EH (cell line): ENCODE measurements at regions not wholly inside any gene's neighbourhood (a gene's known extent, or its start where the extent isn't known, plus 50 kb on each side); places are given as distances from the start of the nearest gene placed in this dataset.

ENCODE experiments used
- DNase-seq: peaks from one replicate; pipeline ENCODE4 v3.0.0-alpha.2; 2015; ENCODE audit warnings: low read depth

DNA sequence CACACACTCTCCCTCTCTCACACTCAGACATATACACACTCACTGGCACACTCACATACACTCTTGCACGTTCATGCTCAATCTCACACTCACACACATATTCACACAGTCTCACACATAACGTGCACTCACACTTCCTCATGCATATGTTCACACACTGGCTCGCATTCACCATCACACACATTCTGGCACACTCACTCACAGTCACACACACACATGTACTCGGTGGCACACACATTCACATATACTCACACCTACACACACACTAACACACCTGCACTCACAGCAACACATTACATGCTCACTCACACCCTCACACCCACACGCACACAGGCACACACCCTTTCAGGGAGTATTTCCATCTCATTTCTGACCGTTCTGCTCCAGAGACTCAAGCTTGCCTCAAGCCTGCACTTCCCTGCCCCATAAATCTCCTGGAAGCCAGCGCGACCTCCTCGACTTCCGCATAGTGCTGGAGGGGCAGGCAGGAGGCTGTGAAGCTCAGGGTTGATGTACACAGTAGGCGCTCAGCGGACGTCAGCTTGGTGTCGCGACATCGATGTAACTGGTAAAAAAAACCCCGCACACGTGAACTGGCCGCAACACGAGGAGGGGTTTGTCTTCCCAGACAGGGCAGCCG lies 66.7 kb upstream of the FOXF1 start:
- no peak for DNase-seq

DNA sequence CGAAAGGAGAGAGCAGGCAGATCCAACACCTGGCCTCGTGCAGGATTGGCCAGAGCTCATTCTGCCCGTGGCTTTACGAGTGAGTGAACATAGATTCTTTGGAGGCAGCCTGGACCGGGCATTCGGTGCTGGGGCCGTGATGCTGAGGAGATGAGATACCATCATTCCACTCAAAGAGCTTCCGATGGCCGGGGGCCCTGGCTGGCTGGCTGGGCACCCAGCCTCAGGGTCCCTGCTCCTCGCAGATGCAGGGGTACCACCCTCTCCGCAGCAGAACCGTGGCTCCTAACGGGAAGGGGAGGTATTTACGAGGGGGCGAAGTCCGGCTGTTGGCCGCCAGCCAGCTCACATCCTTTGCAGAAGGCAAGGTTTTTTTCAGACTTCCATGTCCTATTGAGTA lies 66.1 kb upstream of the FOXF1 start:
- DNase-seq: peak; percentile 25

DNA sequence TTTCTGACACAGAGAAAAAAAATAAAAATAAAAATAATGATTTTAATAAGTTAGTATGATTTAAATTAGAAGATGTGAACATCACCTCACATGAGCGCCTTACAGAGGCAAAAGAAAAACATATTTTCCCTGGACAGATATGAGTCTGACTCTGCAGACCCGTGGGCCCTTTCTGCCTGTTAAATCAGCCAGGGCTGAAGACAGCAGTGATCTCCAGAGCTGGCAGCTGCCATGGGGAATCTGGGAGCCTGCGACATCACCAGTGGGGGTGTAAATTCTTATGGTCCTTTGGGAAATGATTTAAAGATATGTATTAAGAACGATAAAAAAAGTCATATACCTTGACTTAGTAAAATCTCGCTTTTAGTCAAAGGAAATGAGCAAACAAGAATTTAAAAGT lies 65.7 kb upstream of the FOXF1 start:
- DNase-seq: no peak

DNA sequence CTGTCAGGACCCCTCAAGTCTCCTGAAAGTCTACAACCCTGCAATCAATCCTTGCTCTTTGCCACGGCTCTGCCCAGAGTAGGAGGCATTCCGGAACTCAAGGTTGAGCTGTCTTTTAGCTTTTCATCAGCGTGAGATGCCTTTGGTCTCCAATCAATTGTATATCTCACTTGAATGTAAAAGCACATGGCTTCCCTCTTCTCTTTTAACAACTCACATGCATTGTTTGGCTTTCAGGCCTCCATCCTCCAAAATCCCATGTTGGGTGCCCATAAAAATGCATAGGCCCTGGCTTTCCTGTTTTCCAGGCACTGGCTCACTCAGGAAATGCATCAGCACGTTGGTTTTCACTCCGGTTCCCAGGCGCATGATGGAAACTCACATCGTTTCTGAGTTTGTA lies 64.0 kb upstream of the FOXF1 start:
- DNase-seq: no peak

DNA sequence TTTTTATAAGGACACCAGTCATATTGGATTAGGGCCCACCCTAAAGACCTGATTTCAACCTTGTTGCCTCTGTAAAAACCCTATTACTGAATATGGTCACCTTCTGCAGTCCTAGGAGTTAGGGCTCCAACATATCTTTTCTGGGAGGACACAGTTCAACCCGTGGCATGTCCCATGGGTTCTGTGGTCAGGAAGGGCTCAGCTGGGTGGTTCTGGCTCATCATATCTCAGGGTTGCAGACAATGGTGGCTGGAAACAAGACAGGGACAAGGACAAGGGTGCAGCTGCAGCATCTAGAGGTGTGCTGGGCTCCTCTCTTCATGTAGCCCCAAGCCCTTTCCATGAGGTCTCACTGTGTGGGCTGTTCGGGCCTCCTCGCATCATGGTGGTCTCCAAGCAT lies 63.1 kb upstream of the FOXF1 start:
- no peak for DNase-seq

DNA sequence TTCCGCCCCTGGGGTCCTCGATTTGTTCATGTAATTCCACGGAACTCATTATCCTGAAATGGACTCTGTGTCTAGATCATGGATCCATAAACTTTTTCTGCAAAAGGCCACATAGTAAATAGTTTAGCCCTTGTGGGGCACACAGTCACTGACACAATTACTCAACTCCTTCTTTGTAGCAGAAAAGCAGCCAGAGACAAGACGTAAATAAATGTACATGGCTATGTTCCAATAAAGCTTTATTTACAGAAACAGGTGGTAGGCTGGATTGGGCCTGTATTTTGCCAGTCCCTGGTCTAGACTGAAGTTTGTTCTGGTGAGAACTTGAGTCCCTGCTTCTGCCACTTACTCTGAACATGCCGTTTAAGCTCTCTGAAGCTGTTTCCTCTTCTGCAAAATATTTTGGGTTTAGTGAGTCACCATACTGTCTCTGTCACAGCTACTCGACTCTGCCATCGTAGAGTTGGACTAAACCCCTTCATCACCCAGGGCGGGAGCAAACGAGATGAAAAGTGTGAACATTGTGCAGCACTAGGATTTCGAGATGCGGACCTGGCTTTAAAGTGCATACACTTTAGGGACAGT lies 61.9 kb upstream of the FOXF1 start:
- peak; percentile 48 for DNase-seq

DNA sequence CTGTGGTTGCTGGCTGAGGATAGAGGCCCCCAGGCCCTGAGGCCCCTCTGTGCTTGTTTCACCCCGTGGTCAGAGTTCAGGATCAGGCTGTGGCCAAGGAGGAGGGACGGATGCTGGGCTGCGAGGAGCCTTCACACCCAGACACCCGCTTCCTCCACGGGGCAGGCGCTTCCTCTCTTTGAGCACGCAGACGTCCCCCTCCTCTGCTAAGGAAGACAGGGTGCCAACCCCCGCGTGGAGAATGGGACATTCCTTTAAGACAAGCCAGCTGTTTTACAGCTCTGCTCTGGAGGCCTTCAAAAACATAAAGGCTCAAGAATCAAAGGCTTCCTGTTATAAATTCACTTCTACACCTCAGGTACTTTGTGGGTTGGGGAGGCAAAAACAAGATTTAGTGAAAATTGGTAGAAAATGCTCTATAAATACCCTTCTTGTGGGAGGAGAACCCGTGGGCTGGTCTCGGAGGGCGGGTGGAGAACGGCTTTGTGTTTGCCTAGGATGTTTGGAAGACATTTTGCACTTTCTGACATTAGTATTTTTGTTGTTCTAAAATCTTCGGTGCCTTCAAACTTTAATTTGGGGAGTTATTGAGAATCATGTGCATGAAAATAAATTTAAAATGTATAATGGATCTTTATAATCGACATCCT lies 60.8 kb upstream of the FOXF1 start:
- no peak for DNase-seq

DNA sequence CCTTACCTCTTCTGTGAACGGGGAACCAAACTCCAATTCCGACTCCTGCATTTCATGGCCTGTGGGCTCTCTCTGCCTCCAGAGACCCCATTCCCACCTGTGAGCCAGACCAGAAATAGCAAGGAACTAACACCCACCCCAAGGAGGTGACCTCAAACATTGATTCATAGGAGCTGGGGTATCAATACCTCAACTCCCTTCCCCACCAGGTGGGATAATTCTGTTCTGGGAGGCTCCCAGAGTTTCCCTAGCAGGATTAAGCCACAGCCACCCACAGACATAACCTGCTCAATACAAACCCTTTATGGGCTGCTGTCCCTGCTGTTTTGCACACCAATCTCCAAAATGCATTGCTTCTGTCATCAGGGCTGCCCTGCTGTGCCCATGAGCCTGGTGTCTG lies 59.6 kb upstream of the FOXF1 start:
- no peak for DNase-seq

DNA sequence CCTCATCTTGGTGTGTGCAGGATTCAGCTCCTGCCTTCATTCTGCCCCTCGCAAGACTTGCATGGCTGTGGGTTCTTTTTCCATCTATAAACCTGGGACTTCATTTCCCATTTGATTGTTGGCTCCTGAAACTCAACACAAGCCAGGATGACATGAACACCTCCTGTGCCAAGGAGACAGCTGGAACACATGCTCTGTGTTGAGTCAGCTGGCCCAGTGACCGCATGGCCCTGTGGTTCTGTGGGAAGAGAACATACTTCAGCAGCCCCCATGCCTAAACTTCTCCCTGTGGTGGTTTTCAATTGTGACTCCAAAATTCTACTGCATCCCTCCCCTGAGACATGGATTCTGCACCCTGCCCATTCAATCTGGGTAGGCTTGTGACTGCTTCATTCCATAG lies 57.9 kb upstream of the FOXF1 start:
- peak; percentile 17 for DNase-seq

DNA sequence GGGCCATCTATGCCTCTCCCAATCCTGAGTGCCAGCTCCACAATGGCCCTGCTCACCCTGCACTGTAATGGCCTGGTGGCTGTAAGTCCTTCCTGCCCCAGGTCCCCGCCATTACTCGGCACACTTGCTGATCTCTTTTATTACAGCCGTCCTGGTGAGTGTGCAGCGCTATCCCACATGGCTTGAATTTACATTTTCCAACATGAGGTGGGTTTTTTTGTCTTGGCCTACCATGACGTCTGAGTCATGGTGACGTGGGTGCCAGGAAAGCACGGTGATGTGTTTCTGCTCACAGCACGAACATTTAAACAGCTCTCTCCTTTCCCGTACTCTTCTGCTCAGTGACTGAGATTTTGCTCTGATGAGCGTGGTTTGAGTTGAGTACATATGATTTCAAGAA lies 55.2 kb upstream of the FOXF1 start:
- DNase-seq: peak; percentile 94

DNA sequence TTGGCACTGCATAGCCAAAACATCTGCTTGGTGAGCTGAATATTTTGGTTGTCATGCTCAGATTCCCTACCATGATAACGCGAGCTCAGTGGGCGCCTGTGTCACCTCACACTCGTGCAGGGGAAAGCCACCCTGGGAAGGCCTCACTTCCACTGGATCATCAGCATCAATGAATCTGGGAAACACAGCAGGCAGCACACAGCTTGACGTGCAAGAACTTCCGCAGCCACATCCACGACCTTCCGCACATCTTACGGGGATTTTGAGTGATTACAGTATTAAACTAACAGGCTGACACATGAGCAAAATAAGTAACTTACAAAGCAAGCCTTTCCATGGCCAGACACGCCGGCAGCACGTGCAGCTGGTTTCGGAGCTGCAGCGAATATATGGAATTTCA lies 54.7 kb upstream of the FOXF1 start:
- peak; percentile 79 for DNase-seq

DNA sequence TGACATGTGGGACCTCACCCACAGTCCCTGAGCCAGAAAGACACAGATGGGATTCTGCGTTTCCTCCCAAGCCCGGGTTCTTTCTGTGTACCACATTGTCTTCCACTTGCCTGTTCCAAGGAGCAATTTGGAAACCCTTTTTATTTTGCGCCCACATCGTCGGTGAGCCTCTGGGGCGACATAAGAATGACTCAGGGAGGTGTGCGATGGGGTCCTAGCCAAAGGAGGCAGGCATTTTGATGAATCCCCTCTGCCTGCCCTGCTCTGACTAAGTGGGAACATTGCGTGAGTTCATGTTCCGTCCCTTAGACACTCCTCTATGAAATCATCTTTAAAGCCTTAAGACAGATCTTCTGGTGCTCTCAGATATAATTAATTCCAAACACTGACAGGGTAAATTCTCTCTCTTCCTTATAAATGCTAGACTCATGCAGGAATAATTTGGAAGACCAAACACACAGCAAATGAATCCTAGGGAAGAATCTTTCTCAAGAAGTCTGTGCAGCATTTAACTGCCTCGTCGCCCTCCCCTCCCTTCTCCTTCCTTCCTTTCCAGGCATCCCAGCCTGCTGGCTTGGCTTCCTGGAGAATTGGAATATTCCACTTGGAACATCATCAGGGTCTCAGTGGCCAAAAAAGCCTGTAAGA lies 52.7 kb upstream of the FOXF1 start:
- peak; percentile 96 for DNase-seq

DNA sequence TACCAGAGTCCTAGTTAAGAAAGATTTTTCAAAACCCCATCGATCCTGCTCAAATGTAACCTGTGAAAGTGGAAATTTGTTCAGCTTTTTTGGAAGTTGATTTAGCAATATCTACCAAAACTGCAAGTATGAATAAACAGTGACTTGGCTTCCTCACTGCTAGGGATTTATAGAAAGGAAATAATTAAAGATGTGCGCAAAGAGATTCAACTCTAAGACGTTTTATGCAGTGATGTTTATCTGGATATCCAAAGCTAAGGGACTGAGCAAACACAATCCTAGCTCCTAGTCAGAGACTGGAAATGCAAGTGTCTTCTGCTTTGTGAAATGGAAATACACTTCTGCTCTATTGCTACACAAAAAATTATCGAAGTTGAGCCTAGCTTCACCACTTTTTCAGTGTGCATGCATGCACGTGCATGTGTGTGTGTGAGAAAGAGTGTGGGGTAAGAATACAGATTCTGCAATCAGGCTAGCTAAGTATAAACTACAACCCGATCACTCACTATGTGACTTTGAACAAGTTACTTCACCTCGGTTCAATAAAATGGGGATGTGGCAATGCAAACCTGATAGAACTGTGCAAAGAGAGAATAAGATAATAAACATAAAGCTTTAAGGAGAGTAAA lies 52.1 kb upstream of the FOXF1 start:
- no peak for DNase-seq

DNA sequence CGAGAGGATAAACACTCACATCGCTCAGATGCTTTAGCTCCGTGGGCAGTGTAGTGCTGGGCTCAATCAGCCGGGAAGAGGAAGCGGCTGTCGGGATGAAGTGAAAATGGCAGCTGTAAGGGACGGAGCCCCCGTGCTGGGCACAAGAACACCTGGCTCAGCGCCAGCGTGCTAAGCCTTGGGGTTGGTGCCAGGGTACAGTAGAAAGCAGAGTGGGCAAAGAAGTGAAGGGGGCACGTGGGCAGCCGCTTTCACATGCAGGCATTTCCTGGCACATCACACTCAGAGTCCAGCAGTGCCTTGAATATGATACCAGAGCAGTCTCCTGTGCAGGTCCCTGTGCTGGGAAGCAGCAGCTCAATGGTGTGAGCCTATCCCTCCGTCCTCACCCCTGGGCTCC lies 51.1 kb upstream of the FOXF1 start:
- DNase-seq: no peak
